ENCODE measurements at regions not wholly inside any gene's neighbourhood (a gene's known extent, or its start where the extent isn't known, plus 50 kb on each side); places are given as distances from the start of the nearest gene placed in this dataset.

- no peaks in the 10 kb centered on the region for H3K36me3 ChIP-seq
- H3K27ac ChIP-seq: no peak overlapping the region
- no peaks in the 10 kb centered on the region for H3K4me1 ChIP-seq
- H3K9me3 ChIP-seq: no peaks in the 10 kb centered on the region
- intact Hi-C loops (cut with DNase I): no loop called here
- no peak for TF ChIP-seq CTCF (IDR thresholded peaks at IDR 0.05)
- no peaks in the 10 kb centered on the region for H3K27me3 ChIP-seq (ENCODE audit: low read depth)
- ATAC-seq (no peak), DNase-seq (no peak)
- H3K4me3 ChIP-seq: no peak overlapping the region
Observed at GRCh38 chr13:87919956-87920355, 248.8 kb downstream of the SLITRK5 start.

- DNase-seq: no peak
- intact Hi-C loops (cut with DNase I): no loop called here
Observed at GRCh38 chr13:87923753-87924152, 252.6 kb downstream of the SLITRK5 start.

GRCh38 chr13:87925006-87925405, 253.8 kb downstream of the SLITRK5 start:
- no peak for ATAC-seq
- H3K4me1 ChIP-seq: no peaks in the 10 kb centered on the region
- H3K4me3 ChIP-seq: no peak overlapping the region
- H3K9me3 ChIP-seq: no peaks in the 10 kb centered on the region
- no peak overlapping the region for H3K27ac ChIP-seq
- DNase-seq: no peak
- no peaks in the 10 kb centered on the region for H3K27me3 ChIP-seq (ENCODE audit: low read depth)
- TF ChIP-seq CTCF (IDR thresholded peaks at IDR 0.05): no peak
- no peaks in the 10 kb centered on the region for H3K36me3 ChIP-seq
- intact Hi-C loops (cut with DNase I): no loop called here

More at GRCh38 chr13:87923753-87924152, 252.6 kb downstream of the SLITRK5 start:
- Histone ChIP-seq H3K4me3 (no peak overlapping the region), H3K27ac (no peak overlapping the region), H3K27me3 (ENCODE audit: low read depth) (no peaks in the 10 kb centered on the region), H3K4me1 (no peaks in the 10 kb centered on the region), H3K36me3 (no peaks in the 10 kb centered on the region), H3K9me3 (no peaks in the 10 kb centered on the region)
- ATAC-seq: no peak
- no peak for TF ChIP-seq CTCF (IDR thresholded peaks at IDR 0.05)

- ATAC-seq (no peak), DNase-seq (no peak)
- no peaks in the 10 kb centered on the region for H3K36me3 ChIP-seq
- no peak for TF ChIP-seq CTCF (IDR thresholded peaks at IDR 0.05)
- H3K4me3 ChIP-seq: no peak overlapping the region
- no peak overlapping the region for H3K27ac ChIP-seq
- no peaks in the 10 kb centered on the region for H3K9me3 ChIP-seq
- no peaks in the 10 kb centered on the region for H3K4me1 ChIP-seq
- intact Hi-C loops (cut with DNase I): no loop called here
- no peaks in the 10 kb centered on the region for H3K27me3 ChIP-seq (ENCODE audit: low read depth)
Observed at GRCh38 chr13:87940776-87941175, 269.6 kb downstream of the SLITRK5 start.

- intact Hi-C loops (cut with DNase I): no loop called here
- no peak overlapping the region for H3K4me3 ChIP-seq
- no peak overlapping the region for H3K27ac ChIP-seq
- DNase-seq (no peak), ATAC-seq (no peak)
- no peaks in the 10 kb centered on the region for H3K27me3 ChIP-seq (ENCODE audit: low read depth)
- H3K9me3 ChIP-seq: no peaks in the 10 kb centered on the region
- H3K4me1 ChIP-seq: no peaks in the 10 kb centered on the region
- no peak for TF ChIP-seq CTCF (IDR thresholded peaks at IDR 0.05)
- H3K36me3 ChIP-seq: no peaks in the 10 kb centered on the region
Observed at GRCh38 chr13:87941226-87941625, 270.1 kb downstream of the SLITRK5 start.

GRCh38 chr13:87942205-87942604, 271.0 kb downstream of the SLITRK5 start:
- DNase-seq: no peak
- no peak overlapping the region for H3K4me3 ChIP-seq
- intact Hi-C loops (cut with DNase I): no loop called here

More at GRCh38 chr13:87942205-87942604, 271.0 kb downstream of the SLITRK5 start:
- H3K9me3 ChIP-seq: no peaks in the 10 kb centered on the region
- no peaks in the 10 kb centered on the region for H3K27me3 ChIP-seq (ENCODE audit: low read depth)
- no peak for ATAC-seq
- H3K4me1 ChIP-seq: no peaks in the 10 kb centered on the region
- H3K27ac ChIP-seq: no peak overlapping the region
- no peak for TF ChIP-seq CTCF (IDR thresholded peaks at IDR 0.05)
- no peaks in the 10 kb centered on the region for H3K36me3 ChIP-seq

All from lower lobe of right lung (tissue), 2 donors.